IMR-90 (cell line): ENCODE measurements at regions not wholly inside any gene's neighbourhood (a gene's known extent, or its start where the extent isn't known, plus 50 kb on each side); places are given as distances from the start of the nearest gene placed in this dataset.

Source experiments
- ATAC-seq: fragments of 200-7000 bp; cut with Tn5 transposase; 2 replicates; pipeline ENCODE4 v1.9.1; 2020; ENCODE audit warnings: low read depth, mild to moderate bottlenecking, moderate library complexity
- BruUV-seq: library from RNA; stranded (reverse); fragments of 400-500 nt; replicated peaks from 2 replicates; lab custom pipeline; 2021; lab: Mats Ljungman, UMichigan
- CTCF ChIA-PET: fragments of 300-600 bp; formaldehyde crosslinking; extraction: SDS; loops from one replicate; lab custom pipeline; 2021; ENCODE audit warnings: antibody characterized with exemption; lab: Yijun Ruan, JAX
- POLR2A ChIA-PET: fragments of 300-600 bp; sonication (Branson Sonifier 250); formaldehyde crosslinking; loops from one replicate; lab custom pipeline; 2022; ENCODE audit warnings: antibody characterized with exemption; ENCODE audit not compliant: unreplicated experiment; lab: Charles Lee
- DNase-seq: peaks from one replicate; pipeline ENCODE4 v3.0.0; 2013
- H2AFZ ChIP-seq: replicated peaks from 2 replicates; pipeline ENCODE3; 2013; ENCODE audit warnings: low read length, mild to moderate bottlenecking; ENCODE audit not compliant: poor library complexity
- H2AK5ac ChIP-seq: 2 replicates; pipeline ENCODE4 v1.6.1; 2013; ENCODE audit warnings: low read depth, low read length, inconsistent platforms
- H2AK9ac ChIP-seq: replicated peaks from 2 replicates; pipeline ENCODE3; 2013; ENCODE audit warnings: mild to moderate bottlenecking, low read depth, low read length, moderate library complexity; ENCODE audit not compliant: poor library complexity
- H2BK120ac ChIP-seq: 2 replicates; pipeline ENCODE4 v1.6.1; 2013; ENCODE audit warnings: low read depth, low read length, inconsistent platforms
- H2BK15ac ChIP-seq: 3 replicates; pipeline ENCODE4 v1.6.1; 2013; ENCODE audit warnings: low read depth, low read length, inconsistent platforms
- H2BK20ac ChIP-seq: 2 replicates; pipeline ENCODE4 v1.6.1; 2013; ENCODE audit warnings: low read depth, mild to moderate bottlenecking, inconsistent platforms, low read length, moderate library complexity
- H2BK5ac ChIP-seq: 2 replicates; pipeline ENCODE4 v1.6.1; 2013; ENCODE audit warnings: mild to moderate bottlenecking, low read depth, low read length, inconsistent platforms; ENCODE audit not compliant: poor library complexity, severe bottlenecking
- H3K14ac ChIP-seq: replicated peaks from 2 replicates; pipeline ENCODE4 v1.6.1; 2013; ENCODE audit warnings: low read depth, low read length, inconsistent platforms
- H3K18ac ChIP-seq: 2 replicates; pipeline ENCODE4 v1.6.1; 2013; ENCODE audit warnings: low read depth, low read length, control low read depth
- H3K23ac ChIP-seq: 2 replicates; pipeline ENCODE4 v1.6.1; 2013; ENCODE audit warnings: low read depth, low read length, inconsistent platforms
- H3K27ac ChIP-seq: 2 replicates; pipeline ENCODE4 v1.5.1; 2013; ENCODE audit warnings: mild to moderate bottlenecking, control low read depth, low read length; ENCODE audit not compliant: insufficient read depth
- H3K27me3 ChIP-seq: 2 replicates; pipeline ENCODE4 v1.6.1; 2013; ENCODE audit warnings: low read length; ENCODE audit not compliant: control insufficient read depth, insufficient read depth
- H3K36me3 ChIP-seq: 2 replicates; pipeline ENCODE4 v1.6.1; 2013; ENCODE audit warnings: low read length, mixed read lengths; ENCODE audit not compliant: control insufficient read depth, insufficient read depth
- H3K4ac ChIP-seq: 2 replicates; pipeline ENCODE4 v1.6.1; 2013; ENCODE audit warnings: low read depth, low read length, inconsistent platforms
- H3K4me1 ChIP-seq: 2 replicates; pipeline ENCODE4 v1.6.1; 2013; ENCODE audit warnings: low read length, mixed read lengths; ENCODE audit not compliant: control insufficient read depth, insufficient read depth
- H3K4me2 ChIP-seq: 2 replicates; pipeline ENCODE4 v1.6.1; 2013; ENCODE audit warnings: low read depth, mild to moderate bottlenecking, control low read depth, low read length, moderate library complexity
- H3K4me3 ChIP-seq: 2 replicates; pipeline ENCODE4 v1.5.1; 2013; ENCODE audit warnings: low read depth, mild to moderate bottlenecking, control low read depth, low read length, moderate library complexity; ENCODE audit not compliant: insufficient read depth
- H3K56ac ChIP-seq: 2 replicates; pipeline ENCODE4 v1.6.1; 2013; ENCODE audit warnings: low read length, inconsistent platforms; ENCODE audit not compliant: insufficient read depth; ENCODE audit errors: extremely low read depth
- H3K79me1 ChIP-seq, 2 experiments: 2 replicates each; pipeline ENCODE4 v1.6.1; 2013; ENCODE audit warnings: low read length in 2 of 2, inconsistent platforms in 1 of 2, low read depth in 1 of 2
- H3K9ac ChIP-seq: 2 replicates; pipeline ENCODE4 v1.6.1; 2013; ENCODE audit warnings: low read depth, low read length, control low read depth
- H3K9me1 ChIP-seq: 2 replicates; pipeline ENCODE4 v1.6.1; 2013; ENCODE audit warnings: low read length, inconsistent platforms; ENCODE audit not compliant: insufficient read depth
- H3K9me3 ChIP-seq: 2 replicates; pipeline ENCODE4 v1.6.1; 2013; ENCODE audit warnings: low read length; ENCODE audit not compliant: control insufficient read depth, insufficient read depth
- H4K20me1 ChIP-seq: 2 replicates; pipeline ENCODE4 v1.6.1; 2013; ENCODE audit warnings: low read length, inconsistent platforms; ENCODE audit not compliant: insufficient read depth
- H4K5ac ChIP-seq: 2 replicates; pipeline ENCODE4 v1.6.1; 2013; ENCODE audit warnings: mild to moderate bottlenecking, low read depth, low read length, control low read depth
- H4K8ac ChIP-seq, 2 experiments: 2 replicates each; pipeline ENCODE4 v1.6.1; 2013; ENCODE audit warnings: low read depth in 2 of 2, low read length in 2 of 2, control low read depth in 1 of 2, inconsistent platforms in 1 of 2
- H4K91ac ChIP-seq: 2 replicates; pipeline ENCODE4 v1.6.1; 2013; ENCODE audit warnings: low read depth, low read length, inconsistent platforms; ENCODE audit not compliant: insufficient read depth
- BHLHE40 ChIP-seq: fragments of 150-350 bp; IDR thresholded peaks from 2 replicates; pipeline ENCODE4 v1.6.1; 2016; ENCODE audit warnings: mild to moderate bottlenecking, low read depth, low read length
- CEBPB ChIP-seq: IDR thresholded peaks from 2 replicates; pipeline ENCODE4 v1.6.1; 2012; ENCODE audit warnings: low read depth, low read length, improper control_type of control experiment
- CTCF ChIP-seq: conservative IDR thresholded peaks from 2 replicates; pipeline ENCODE4 v1.5.1; 2012; ENCODE audit warnings: mild to moderate bottlenecking, low read depth, low read length, improper control_type of control experiment
- MAFK ChIP-seq: IDR thresholded peaks from 2 replicates; pipeline ENCODE4 v1.6.1; 2012; ENCODE audit warnings: low read depth, low read length, improper control_type of control experiment
- MXI1 ChIP-seq: IDR thresholded peaks from 2 replicates; pipeline ENCODE4 v1.6.1; 2012; ENCODE audit warnings: low read depth, mild to moderate bottlenecking, low read length, moderate library complexity, borderline replicate concordance
- NFE2L2 ChIP-seq: fragments of 150-350 bp; IDR thresholded peaks from 2 replicates; pipeline ENCODE4 v1.6.1; 2016; ENCODE audit warnings: low read depth, mild to moderate bottlenecking, low read length
- POLR2A ChIP-seq: IDR thresholded peaks from 2 replicates; pipeline ENCODE4 v1.6.1; 2012; ENCODE audit warnings: mild to moderate bottlenecking, low read depth, low read length
- RAD21 ChIP-seq: IDR thresholded peaks from 2 replicates; pipeline ENCODE4 v1.6.1; 2012; ENCODE audit warnings: low read length, improper control_type of control experiment
- RCOR1 ChIP-seq: IDR thresholded peaks from 2 replicates; pipeline ENCODE4 v1.6.1; 2012; ENCODE audit warnings: mild to moderate bottlenecking, low read length, improper control_type of control experiment; ENCODE audit not compliant: insufficient replicate concordance
- RFX5 ChIP-seq: IDR thresholded peaks from 2 replicates; pipeline ENCODE4 v1.8.0; 2012; ENCODE audit warnings: low read depth, mild to moderate bottlenecking, low read length, moderate library complexity
- SMC3 ChIP-seq: fragments of 150-350 bp; IDR thresholded peaks from 2 replicates; pipeline ENCODE4 v1.6.1; 2016; ENCODE audit warnings: low read depth, mild to moderate bottlenecking, antibody characterized with exemption, low read length, moderate library complexity
- WGBS, 2 experiments: methylation state at CpG; one replicate each; pipeline versions ENCODE4 v1.1.5 to v1.1.7; 2013; ENCODE audit warnings: missing lambda C conversion rate in 2 of 2; ENCODE audit not compliant: insufficient read length in 1 of 2; ENCODE audit errors: extremely low coverage in 2 of 2; 5-methylcytosine and 5-hydroxymethylcytosine counted together
- dilution Hi-C: fragments of 300-500 bp; cut with HindIII; formaldehyde crosslinking; loops from one replicate; pipeline ENCODE4 v1.14.3; 2018; ENCODE audit warnings: low sequenced_read_pairs; ENCODE audit not compliant: unreplicated experiment
- in situ Hi-C: fragments of 300-500 bp; cut with MboI; formaldehyde crosslinking; loops from 3 replicates; pipeline ENCODE4 v1.14.3; 2019; ENCODE audit warnings: low sequenced_read_pairs, inconsistent platforms, mixed read lengths
- intact Hi-C: fragments of 100-400 bp; cut with micrococcal nuclease; formaldehyde crosslinking; loops from 2 replicates; pipeline ENCODE4 v1.10.0; 2022
- TF ChIP-seq, protein P1 (sequence below): fragments of 150-350 bp; IDR thresholded peaks from 2 replicates; pipeline ENCODE4 v1.6.1; 2016; ENCODE audit warnings: low read depth, mild to moderate bottlenecking, low read length, moderate library complexity, borderline replicate concordance

DNA sequence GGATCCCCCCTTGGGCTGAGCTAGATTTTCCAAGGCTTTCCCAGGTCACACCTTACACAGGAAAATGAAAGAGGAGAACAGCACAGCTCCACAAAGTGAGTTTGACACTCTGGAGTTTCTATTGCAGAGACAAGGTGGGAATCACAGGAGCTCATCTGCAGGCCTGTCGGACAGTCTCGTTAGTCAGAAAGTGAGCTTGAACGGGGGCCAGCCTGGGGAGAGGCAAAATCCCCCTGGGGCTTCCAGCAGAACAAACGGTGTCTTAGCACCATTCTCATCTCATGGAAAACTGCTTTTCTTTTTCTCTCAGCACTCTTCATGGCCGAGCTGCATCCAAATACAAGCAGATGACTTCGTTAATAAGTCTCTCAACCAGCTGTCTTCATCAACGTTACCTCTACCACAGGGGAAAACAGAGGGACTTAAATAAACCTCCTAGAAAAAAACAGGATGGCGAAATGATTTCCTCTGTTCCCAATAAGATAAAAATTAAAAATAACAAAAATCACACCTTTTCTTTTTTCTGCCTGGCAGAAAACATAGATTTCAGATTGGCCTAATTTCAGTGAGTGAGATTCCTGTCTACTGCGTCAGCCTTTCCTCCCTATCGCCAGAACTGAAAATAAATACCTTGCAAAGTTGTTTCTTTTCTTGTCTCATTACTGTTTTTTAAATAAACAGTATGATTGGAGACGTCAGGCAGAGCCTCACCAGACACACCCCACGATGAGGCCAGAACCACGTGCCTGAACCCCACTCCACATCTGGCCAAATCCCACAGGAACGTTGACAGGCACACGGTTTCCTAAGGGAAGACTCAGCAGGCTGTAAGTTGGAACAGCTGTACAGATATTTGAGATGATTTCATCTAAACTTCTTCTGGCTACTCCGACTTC, 219.0 kb downstream of the TTLL2 start:
- in situ Hi-C loops (no loop called here), intact Hi-C loops (no loop called here), dilution Hi-C loops (no loop called here)
- CTCF ChIA-PET = no interaction called here
- Histone ChIP-seq H3K4me1 (no peaks in the 10 kb centered on the region), H3K27ac (no peak overlapping the region), H3K9ac (no peak overlapping the region), H3K79me1 (no peaks in the 10 kb centered on the region), H3K23ac (no peak overlapping the region), H3K14ac (no peak overlapping the region), H3K4me2 (no peak overlapping the region), H2AK5ac (no peak overlapping the region), H4K8ac (no peak overlapping the region), H2BK15ac (no peak overlapping the region), H2BK5ac (no peak overlapping the region), H3K9me3 (peaks cover 33% of the 10 kb centered on the region), H3K56ac (no peak overlapping the region), H3K36me3 (no peaks in the 10 kb centered on the region), H3K27me3 (no peaks in the 10 kb centered on the region), H2AK9ac (no peak overlapping the region), H3K4me3 (no peak overlapping the region), H3K18ac (no peak overlapping the region), H2BK120ac (no peak overlapping the region), H4K20me1 (no peaks in the 10 kb centered on the region), H4K91ac (no peak overlapping the region), H3K4ac (no peak overlapping the region), H2BK20ac (no peak overlapping the region), H2AFZ (no peak overlapping the region), H3K9me1 (no peaks in the 10 kb centered on the region), H4K5ac (no peak overlapping the region)
- no TSS peak for BruUV-seq
- TF ChIP-seq RFX5 = no peak
- TF ChIP-seq CEBPB = no peak
- no peak for TF ChIP-seq CTCF
- no peak for TF ChIP-seq RCOR1
- TF ChIP-seq NFE2L2 = no peak
- no peak for TF ChIP-seq RAD21
- no peak for TF ChIP-seq POLR2A
- TF ChIP-seq MAFK = no peak
- TF ChIP-seq, protein P1, sequence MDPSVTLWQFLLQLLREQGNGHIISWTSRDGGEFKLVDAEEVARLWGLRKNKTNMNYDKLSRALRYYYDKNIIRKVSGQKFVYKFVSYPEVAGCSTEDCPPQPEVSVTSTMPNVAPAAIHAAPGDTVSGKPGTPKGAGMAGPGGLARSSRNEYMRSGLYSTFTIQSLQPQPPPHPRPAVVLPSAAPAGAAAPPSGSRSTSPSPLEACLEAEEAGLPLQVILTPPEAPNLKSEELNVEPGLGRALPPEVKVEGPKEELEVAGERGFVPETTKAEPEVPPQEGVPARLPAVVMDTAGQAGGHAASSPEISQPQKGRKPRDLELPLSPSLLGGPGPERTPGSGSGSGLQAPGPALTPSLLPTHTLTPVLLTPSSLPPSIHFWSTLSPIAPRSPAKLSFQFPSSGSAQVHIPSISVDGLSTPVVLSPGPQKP = no peak
- no peak for TF ChIP-seq BHLHE40
- no peak for TF ChIP-seq SMC3
- TF ChIP-seq MXI1 = no peak
- no peak for ATAC-seq
- no peak for DNase-seq
- POLR2A ChIA-PET = no interaction called here
- 41% methylated on average over 6 of the region's 16 CpGs; no CpG with 5 or more reads in 1 of the 2 experiments for WGBS, 2 experiments
